HEK293 (cell line): ENCODE measurements at regions not wholly inside any gene's neighbourhood (a gene's known extent, or its start where the extent isn't known, plus 50 kb on each side); places are given as distances from the start of the nearest gene placed in this dataset.

ENCODE experiments used
- CTCF ChIA-PET: fragments of 350-600 bp; formaldehyde crosslinking; extraction: SDS; loops from one replicate; lab custom pipeline; 2021; ENCODE audit warnings: antibody characterized with exemption; lab: Yijun Ruan, JAX
- POLR2A ChIA-PET: fragments of 300-600 bp; formaldehyde crosslinking; extraction: SDS; loops from one replicate; lab custom pipeline; 2020; ENCODE audit warnings: antibody characterized with exemption, inconsistent platforms; lab: Yijun Ruan, JAX
- H3K27ac ChIP-seq: fragments of 200-500 bp; sonication (Bioruptor generic); 2 replicates; pipeline ENCODE4 v1.5.1; 2014; ENCODE audit warnings: low read depth, low read length, control low read depth, inconsistent platforms; ENCODE audit errors: extremely low read depth
- H3K36me3 ChIP-seq, 2 experiments: fragments of 200-500 bp in 1 of 2; sonication (Bioruptor generic) in 1 of 2; 1 replicate in 1 of 2; 2 replicates in 1 of 2; pipeline ENCODE4 v1.5.1; 2014 to 2017; ENCODE audit warnings: inconsistent platforms in 2 of 2, low read length in 2 of 2; ENCODE audit not compliant: control insufficient read depth in 2 of 2, insufficient read depth in 1 of 2
- H3K4me1 ChIP-seq: fragments of 200-500 bp; sonication (Bioruptor generic); 2 replicates; pipeline ENCODE4 v1.5.1; 2014; ENCODE audit warnings: mild to moderate bottlenecking, low read length, inconsistent platforms; ENCODE audit not compliant: control insufficient read depth, insufficient read depth
- H3K4me3 ChIP-seq: 2 replicates; pipeline ENCODE4 v1.5.1; 2011; ENCODE audit warnings: low read depth, mild to moderate bottlenecking, control low read depth, low read length, moderate library complexity
- H3K9me3 ChIP-seq: fragments of 200-500 bp; sonication (Bioruptor generic); 2 replicates; pipeline ENCODE4 v1.5.1; 2014; ENCODE audit warnings: low read depth, low read length, inconsistent platforms; ENCODE audit not compliant: control insufficient read depth, insufficient read depth
- KLF1 ChIP-seq: fragments of 450-650 bp; formaldehyde crosslinking; IDR thresholded peaks from 2 replicates; pipeline ENCODE4 v1.5.1; 2016; ENCODE audit warnings: missing biosample characterization, missing genetic modification characterization
- MEIS1 ChIP-seq: sonication (generic); formaldehyde crosslinking; IDR thresholded peaks from 2 replicates; pipeline ENCODE4 v1.8.1; 2022; ENCODE audit warnings: missing genetic modification reagents, mild to moderate bottlenecking, borderline replicate concordance
- MZF1 ChIP-seq: fragments of 450-650 bp; formaldehyde crosslinking; IDR thresholded peaks from 2 replicates; pipeline ENCODE4 v1.5.1; 2017; ENCODE audit warnings: missing biosample characterization, missing genetic modification characterization, borderline replicate concordance
- TCF7L2 ChIP-seq: IDR thresholded peaks from 2 replicates; pipeline ENCODE4 v1.6.1; 2011; ENCODE audit warnings: low read depth, mild to moderate bottlenecking, inconsistent platforms, low read length, moderate library complexity, borderline replicate concordance
- ZBTB11 ChIP-seq: fragments of 450-650 bp; formaldehyde crosslinking; conservative IDR thresholded peaks from 2 replicates; pipeline ENCODE4 v1.5.1; 2016; ENCODE audit warnings: low read depth, missing biosample characterization, missing genetic modification characterization
- ZEB2 ChIP-seq: fragments of 450-650 bp; formaldehyde crosslinking; IDR thresholded peaks from 2 replicates; pipeline ENCODE4 v1.5.1; 2016; ENCODE audit warnings: missing biosample characterization, missing genetic modification characterization
- ZNF133 ChIP-seq: fragments of 450-650 bp; formaldehyde crosslinking; IDR thresholded peaks from 2 replicates; pipeline ENCODE4 v1.5.1; 2016; ENCODE audit warnings: missing biosample characterization, missing genetic modification characterization
- ZNF16 ChIP-seq: fragments of 450-650 bp; formaldehyde crosslinking; IDR thresholded peaks from 2 replicates; pipeline ENCODE4 v1.5.1; 2016; ENCODE audit warnings: low read depth, missing biosample characterization, missing genetic modification characterization
- ZNF184 ChIP-seq: fragments of 450-650 bp; IDR thresholded peaks from 2 replicates; pipeline ENCODE4 v1.5.1; 2018; ENCODE audit warnings: missing biosample characterization, mild to moderate bottlenecking, missing genetic modification characterization
- ZNF223 ChIP-seq: fragments of 450-650 bp; formaldehyde crosslinking; IDR thresholded peaks from 2 replicates; pipeline ENCODE4 v1.5.1; 2016; ENCODE audit warnings: missing biosample characterization, missing genetic modification characterization
- ZNF280C ChIP-seq: fragments of 450-650 bp; formaldehyde crosslinking; IDR thresholded peaks from 2 replicates; pipeline ENCODE4 v1.5.1; 2016; ENCODE audit warnings: missing biosample characterization, missing genetic modification characterization
- ZNF280D ChIP-seq: fragments of 450-650 bp; formaldehyde crosslinking; IDR thresholded peaks from 2 replicates; pipeline ENCODE4 v1.5.1; 2016; ENCODE audit warnings: missing biosample characterization, missing genetic modification characterization
- ZNF311 ChIP-seq: fragments of 450-650 bp; formaldehyde crosslinking; IDR thresholded peaks from 2 replicates; pipeline ENCODE4 v1.5.1; 2017; ENCODE audit warnings: missing biosample characterization, missing genetic modification characterization, borderline replicate concordance
- ZNF354C ChIP-seq: fragments of 450-650 bp; formaldehyde crosslinking; IDR thresholded peaks from 2 replicates; pipeline ENCODE4 v1.5.1; 2016; ENCODE audit warnings: missing biosample characterization, missing genetic modification characterization, low read depth, borderline replicate concordance
- ZNF394 ChIP-seq: fragments of 450-650 bp; formaldehyde crosslinking; IDR thresholded peaks from 2 replicates; pipeline ENCODE4 v1.5.1; 2016; ENCODE audit warnings: missing biosample characterization, missing genetic modification characterization, mild to moderate bottlenecking, moderate library complexity, borderline replicate concordance
- ZNF404 ChIP-seq: fragments of 450-650 bp; formaldehyde crosslinking; IDR thresholded peaks from 2 replicates; pipeline ENCODE4 v1.5.1; 2017; ENCODE audit warnings: missing biosample characterization, missing genetic modification characterization
- ZNF416 ChIP-seq: fragments of 450-650 bp; formaldehyde crosslinking; IDR thresholded peaks from 2 replicates; pipeline ENCODE4 v1.5.1; 2016; ENCODE audit warnings: missing biosample characterization, missing genetic modification characterization
- ZNF654 ChIP-seq: fragments of 450-650 bp; formaldehyde crosslinking; IDR thresholded peaks from 2 replicates; pipeline ENCODE4 v1.5.1; 2016; ENCODE audit warnings: low read depth, missing biosample characterization, missing genetic modification characterization
- ZSCAN16 ChIP-seq: fragments of 450-650 bp; formaldehyde crosslinking; IDR thresholded peaks from 2 replicates; pipeline ENCODE4 v1.5.1; 2016; ENCODE audit warnings: missing biosample characterization, missing genetic modification characterization
- ZSCAN23 ChIP-seq: fragments of 450-650 bp; formaldehyde crosslinking; IDR thresholded peaks from 2 replicates; pipeline ENCODE4 v1.5.1; 2016; ENCODE audit warnings: missing biosample characterization, missing genetic modification characterization

GRCh38 chr12:126191949-126192348, 1126.7 kb downstream of the AACS start:
- TF ChIP-seq ZNF184 (tag by site-specific recombination) (no peak), ZNF280D (tag by site-specific recombination) (no peak), ZNF16 (tag by site-specific recombination) (no peak), ZNF280C (tag by site-specific recombination) (no peak), ZNF354C (tag by site-specific recombination) (no peak), ZNF394 (tag by site-specific recombination) (no peak), KLF1 (tag by site-specific recombination) (no peak), ZNF311 (tag by site-specific recombination) (no peak), ZNF223 (tag by site-specific recombination) (no peak), ZNF654 (no peak), ZSCAN16 (tag by site-specific recombination) (no peak), ZBTB11 (tag by site-specific recombination) (no peak), ZNF416 (tag by site-specific recombination) (no peak), MEIS1 (CRISPR knock-in tag) (no peak), ZEB2 (tag by site-specific recombination) (no peak), ZNF133 (tag by site-specific recombination) (no peak), MZF1 (tag by site-specific recombination) (no peak), ZSCAN23 (tag by site-specific recombination) (no peak), ZNF404 (tag by site-specific recombination) (no peak), TCF7L2 (no peak)
- TF ChIP-seq, all 188 proteins: peak for 0
- Histone ChIP-seq H3K27ac (no peak overlapping the region), H3K36me3 (no peaks in the 10 kb centered on the region), H3K4me3 (no peak overlapping the region), H3K9me3 (no peaks in the 10 kb centered on the region), H3K4me1 (no peaks in the 10 kb centered on the region)
- ChIA-PET CTCF (no interaction called here), POLR2A (no interaction called here)
